ENCODE measurements at regions not wholly inside any gene's neighbourhood (a gene's known extent, or its start where the extent isn't known, plus 50 kb on each side); places are given as distances from the start of the nearest gene placed in this dataset.

DNA sequence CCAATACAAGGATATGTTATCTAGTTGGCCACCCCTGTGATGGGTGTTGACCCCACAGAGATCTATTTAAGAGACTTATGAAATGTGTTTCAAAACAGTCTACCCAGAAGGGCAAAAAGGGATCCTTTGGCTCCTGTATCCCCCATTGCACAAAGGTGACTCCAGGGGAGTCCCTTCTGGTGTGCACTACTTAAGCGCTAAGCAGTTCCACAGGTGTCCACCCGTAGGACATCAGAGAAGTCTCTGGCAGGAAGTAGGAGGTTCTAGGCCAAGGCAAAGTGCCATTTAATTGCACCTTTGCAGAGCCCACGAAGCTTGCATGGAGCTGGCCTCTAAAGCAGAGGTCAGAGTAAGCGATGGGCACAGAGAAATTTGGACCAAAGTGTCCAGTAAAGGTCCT lies 147.7 kb downstream of the MRPL14 start:
- no peak for DNase-seq

- DNase-seq, result no peak
Measured at GRCh38 chr6:43978473-43979346, 148.5 kb downstream of the MRPL14 start.

DNA sequence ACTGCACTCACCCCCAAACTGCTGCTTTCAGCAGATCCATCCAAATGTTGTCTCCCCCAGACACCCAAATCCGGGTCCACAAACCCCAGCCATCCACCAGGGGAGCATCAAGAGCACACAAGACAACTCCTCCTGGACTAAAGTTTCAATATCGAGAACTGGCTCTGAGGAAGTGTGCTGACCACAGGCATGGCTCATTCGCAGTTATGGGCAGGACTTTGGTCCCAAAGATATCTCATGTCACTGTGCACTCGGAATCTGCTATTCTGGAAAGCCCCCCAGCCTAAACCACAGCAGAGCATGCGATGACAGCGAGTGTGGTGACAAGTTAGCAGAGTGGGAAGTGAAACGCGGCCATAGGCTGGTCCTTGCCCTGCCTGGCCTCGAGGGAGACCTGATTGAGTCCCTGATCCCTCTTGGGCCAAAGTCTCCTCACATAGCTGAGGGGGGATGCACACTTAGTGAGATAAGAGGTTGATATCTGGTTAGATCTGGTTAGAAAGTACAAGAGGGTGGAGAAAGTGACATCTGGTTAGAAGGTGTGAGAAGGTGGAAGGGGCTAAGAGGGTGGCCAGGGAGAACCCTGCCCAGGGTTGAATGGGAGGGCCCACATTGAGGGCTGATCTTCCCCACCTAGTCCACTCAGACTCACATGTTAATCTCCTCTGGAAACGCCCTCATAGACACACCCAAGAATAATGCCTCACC lies 149.7 kb downstream of the MRPL14 start:
- no peak for DNase-seq

GRCh38 chr6:43976706-43977403 lies 150.4 kb downstream of the MRPL14 start:
- DNase-seq, result no peak

DNA sequence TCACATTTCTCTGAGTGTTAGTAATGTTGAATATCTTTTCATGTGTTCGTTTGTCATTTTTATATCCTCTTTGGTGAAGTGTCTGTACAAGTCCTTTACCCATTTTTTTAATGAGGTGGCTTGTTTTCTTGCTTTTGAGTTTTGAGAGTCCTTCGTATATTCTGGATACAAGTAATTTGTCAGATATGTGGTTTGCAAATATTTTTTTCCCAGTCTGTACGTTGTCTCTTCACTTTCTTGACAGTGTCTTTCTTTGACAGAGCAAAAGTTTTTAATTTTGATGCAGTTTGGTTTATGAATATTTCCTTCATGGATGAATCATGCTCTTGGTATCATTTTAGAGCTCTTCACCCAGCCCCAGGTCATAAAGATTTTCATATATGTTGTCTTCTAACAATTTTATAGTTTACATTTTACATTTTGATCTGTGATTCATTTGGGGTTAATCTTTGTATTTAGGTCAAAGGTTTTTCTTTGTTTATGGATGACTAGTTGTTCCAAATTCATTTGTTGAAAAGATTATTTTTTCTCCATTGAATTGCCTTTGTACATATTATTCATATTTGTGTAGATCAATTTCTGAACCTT lies 152.5 kb downstream of the MRPL14 start:
- DNase-seq, result no peak

- DNase-seq, result no peak
Measured at GRCh38 chr6:43973357-43973756, 153.9 kb downstream of the MRPL14 start.

- no peak for DNase-seq
Measured at GRCh38 chr6:43972913-43973300, 154.3 kb downstream of the MRPL14 start.

DNA sequence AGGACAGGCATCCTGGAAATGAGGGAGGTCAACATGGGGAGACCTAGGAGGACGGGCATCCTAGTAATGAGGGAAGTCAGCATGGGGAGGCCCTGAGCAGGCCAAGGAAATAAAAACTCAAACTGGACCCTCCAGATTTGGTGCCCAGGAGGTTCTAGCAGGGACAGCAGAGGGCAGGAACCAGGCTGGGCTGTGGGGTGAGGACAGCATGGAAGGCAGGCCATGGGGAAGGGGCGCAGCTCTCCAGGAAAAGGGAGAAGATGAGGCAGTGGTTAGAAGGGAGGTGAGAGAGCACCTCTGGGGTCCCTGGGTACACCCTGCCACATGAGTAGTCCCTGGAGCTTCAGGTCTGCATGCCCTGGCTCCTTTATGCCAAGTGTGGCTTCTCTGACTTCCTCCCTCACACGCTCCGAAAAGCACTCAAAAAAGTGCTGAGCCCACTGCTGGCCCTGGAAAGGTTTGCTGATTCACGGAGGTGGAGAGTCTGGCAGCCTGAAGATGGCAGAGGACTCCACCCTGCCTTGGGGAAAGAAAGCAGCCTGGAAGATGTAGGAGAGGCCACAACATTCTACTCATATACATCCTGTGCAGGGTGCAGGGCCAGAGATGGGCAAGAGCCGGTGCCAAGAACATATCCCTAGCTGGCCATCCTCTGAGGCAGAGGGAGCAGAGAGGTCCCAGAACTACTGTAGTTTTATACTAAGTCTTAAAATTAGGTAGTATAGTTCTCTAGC lies 154.9 kb downstream of the MRPL14 start:
- no peak for DNase-seq

GRCh38 chr6:43971776-43972126 lies 155.5 kb downstream of the MRPL14 start:
- no peak for DNase-seq

DNA sequence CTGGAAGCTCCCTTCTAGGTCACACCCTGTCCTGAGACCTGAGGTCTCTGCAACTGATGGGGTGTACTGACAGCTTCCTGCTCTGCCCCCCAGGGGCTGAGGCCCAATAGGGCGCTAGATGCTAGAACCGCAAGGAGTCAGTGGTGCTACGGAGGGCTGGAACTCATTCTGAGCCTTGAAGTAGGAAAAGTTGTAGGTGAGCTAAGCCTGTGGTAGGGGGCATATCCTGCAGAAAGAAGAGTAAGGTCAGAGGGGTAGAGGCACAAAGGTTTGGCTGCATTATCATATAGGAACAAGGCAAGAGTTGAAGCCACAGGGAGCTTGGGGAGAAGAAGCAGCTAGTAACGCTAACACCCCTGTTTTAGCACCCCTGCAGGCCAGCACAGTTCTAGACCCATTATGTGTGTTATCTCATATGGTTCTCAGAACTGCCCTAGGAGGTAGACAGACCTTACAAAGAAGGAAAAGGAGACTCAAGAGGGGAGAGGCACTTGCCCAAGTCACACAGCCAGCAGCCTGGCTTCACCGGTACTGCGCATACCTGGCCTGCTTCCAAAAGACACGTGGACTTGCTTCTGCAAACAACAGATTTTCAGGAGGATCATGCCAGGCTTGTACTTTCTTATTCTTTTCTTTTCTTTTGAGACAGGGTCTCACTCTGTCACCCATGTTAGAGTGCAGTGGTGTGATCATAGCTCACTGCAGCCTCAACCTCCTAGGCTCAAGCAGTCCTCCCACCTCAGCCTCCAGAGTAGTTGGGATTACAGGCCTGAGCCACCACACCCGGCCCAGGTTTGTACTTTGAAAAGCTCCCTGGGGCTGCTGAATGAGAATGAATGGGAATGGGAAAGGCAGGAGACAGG lies 156.1 kb downstream of the MRPL14 start:
- no peak for DNase-seq

DNA sequence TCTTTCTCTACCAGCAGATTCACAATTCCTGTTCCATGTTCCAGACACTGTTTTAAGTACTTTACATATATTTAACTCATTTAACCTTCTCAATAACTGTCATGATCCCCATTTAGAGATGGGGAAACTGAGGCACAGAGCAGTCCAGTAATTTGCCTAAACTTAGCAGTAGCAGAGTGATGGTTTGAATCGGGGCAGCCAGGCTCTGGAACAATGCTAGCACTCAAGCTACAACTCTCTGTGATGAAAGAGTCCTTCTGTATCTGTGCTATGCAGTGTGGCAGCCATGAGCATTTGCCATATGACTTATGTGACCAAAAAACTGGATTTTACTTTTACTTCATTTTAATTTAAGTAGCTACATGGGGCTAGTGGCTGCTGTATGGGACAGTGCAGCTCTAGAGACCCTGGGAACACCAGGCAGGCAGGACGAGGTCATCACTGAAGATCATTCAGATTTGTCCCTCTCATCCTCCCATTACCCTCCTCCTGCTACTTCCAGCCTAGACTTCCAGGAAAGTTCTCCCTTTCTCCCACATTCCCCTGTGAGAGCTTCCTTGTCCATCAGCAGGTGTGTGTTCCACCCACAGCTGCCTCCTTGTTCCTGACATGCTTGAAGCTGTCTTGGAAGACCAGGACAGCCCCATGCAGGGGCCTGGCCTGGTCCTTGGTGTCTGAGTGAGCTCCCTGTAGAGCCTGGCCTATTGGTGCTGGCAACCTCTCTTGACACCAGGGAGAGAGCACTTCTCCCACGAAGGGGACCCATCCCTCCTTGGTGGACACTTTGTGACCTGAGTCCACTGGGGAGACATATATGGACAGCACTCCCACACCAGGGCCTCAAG lies 157.0 kb downstream of the MRPL14 start:
- no peak for DNase-seq

DNA sequence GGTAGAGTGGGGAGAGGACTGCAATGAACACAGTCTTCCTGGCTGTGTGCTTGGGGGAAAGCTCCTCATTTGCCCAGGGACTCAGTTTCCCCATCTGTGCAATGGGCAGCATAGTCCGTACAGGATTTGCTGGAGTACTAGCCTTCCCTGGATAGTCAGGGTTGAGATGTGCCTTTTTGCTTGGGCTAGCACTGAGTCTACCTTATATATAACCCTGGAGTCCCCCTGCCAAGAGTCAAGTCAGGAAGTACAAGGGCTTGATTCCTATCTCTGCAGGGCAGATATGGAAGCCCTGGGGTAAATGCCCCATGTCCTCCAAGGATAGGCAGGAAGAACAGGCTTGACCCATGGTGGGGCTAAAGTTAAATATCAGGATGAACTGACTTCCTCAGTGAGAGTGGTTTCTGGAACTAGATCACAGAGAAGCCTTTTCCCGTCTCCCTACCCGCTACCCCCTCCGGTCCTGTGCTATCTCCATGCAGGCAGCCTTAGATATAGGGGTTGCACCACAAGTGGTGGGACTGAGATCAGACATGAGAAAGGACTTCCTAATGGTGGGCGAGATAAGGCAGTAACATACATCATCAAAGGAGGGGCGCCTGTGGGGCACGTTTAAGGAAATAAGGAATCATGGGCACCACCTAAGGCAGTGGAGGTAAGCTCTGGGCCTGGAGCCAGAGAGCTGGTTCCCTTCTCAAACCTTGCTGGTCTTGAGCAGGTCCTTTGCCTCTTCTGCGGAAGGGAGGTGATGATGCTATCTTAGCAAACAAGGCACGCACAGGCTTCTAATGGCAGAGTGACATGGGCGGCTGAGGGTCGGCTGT lies 157.9 kb downstream of the MRPL14 start:
- DNase-seq, result no peak

DNA sequence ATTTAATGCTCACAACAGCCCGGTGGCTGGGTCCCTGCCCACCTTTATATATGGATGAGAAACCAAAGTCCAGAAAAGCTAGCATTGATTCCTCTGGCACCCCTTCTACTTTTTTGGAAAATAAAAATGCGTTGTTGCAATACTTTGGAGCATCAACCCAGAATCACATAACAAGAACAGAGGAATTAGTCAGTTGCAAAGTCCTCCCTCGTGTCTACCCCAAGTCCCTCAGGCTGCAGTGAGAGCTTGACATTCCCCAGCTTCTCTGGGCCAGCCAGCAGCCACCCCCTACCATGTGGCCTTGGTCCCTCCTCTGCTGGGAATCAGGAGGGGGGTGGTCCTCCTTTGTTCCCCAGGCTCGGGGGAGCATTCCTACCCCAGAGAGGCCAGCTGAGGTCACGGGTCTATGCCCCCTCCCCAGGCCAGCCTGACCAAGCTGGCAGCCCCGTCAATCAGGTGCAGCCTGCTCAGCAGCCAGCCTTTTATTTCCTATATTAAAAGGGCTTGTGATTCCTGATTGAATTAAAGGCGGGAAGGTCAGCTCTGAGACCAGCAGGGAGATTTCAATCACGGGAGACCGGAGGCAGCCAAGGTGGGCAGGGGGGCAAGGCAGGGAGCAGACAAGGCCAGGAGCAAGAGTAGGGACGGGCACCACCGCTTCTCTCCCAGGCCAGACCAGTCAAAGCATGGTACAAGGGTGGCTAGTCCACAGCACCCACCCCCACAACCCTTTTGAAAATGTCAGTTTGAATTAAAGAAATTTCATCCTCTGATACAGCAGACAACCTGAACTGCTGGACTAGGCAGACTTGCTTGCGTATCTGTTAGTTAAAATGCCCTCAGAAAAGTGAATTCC lies 158.9 kb downstream of the MRPL14 start:
- DNase-seq, result no peak

GRCh38 chr6:43967719-43968091 lies 159.5 kb downstream of the MRPL14 start:
- no peak for DNase-seq

GRCh38 chr6:43966853-43967718 lies 160.2 kb downstream of the MRPL14 start:
- no peak for DNase-seq

- DNase-seq, result no peak
Measured at GRCh38 chr6:43966374-43966658, 160.9 kb downstream of the MRPL14 start.

GRCh38 chr6:43965628-43966373 lies 161.5 kb downstream of the MRPL14 start:
- DNase-seq, result no peak

Measured in 8988T (cell line).